ENCODE measurements at regions not wholly inside any gene's neighbourhood (a gene's known extent, or its start where the extent isn't known, plus 50 kb on each side); places are given as distances from the start of the nearest gene placed in this dataset.
"Not testable (repeated sequence)": the region's sequence is repeated elsewhere in the genome, so short reads cannot be mapped to it uniquely, and the experiment has no call there.

GRCh38 chr19:27419217-27419616 lies 1793.7 kb downstream of the UQCRFS1 start:
- H4K20me1 ChIP-seq (ENCODE audit: insufficient read depth); CTCF ChIA-PET; H3F3A ChIP-seq (replicated peaks; ENCODE audit: insufficient read depth); POLR2A ChIA-PET; H3K4me2 ChIP-seq; H3K9me2 ChIP-seq; H3K36me3 ChIP-seq (replicated peaks in 1 of 2; ENCODE audit: control insufficient read depth in 1 of 2, insufficient read depth in 2 of 2, low read length in 1 of 2); H3K9me3 ChIP-seq; DNase-seq; H3K4me1 ChIP-seq (ENCODE audit: control insufficient read depth in 1 of 2, insufficient read depth in 2 of 2, low read depth in 1 of 2, low read length in 1 of 2); H3K27ac ChIP-seq (ENCODE audit: low read depth in 2 of 2, low read length in 1 of 2); H3K79me2 ChIP-seq (ENCODE audit: insufficient read depth); H2AFZ ChIP-seq (ENCODE audit: low read depth); H3K4me3 ChIP-seq (ENCODE audit: low read depth in 2 of 2, low read length in 1 of 2); H3K27me3 ChIP-seq (ENCODE audit: insufficient read depth); H3K9ac ChIP-seq: not testable (repeated sequence)
- 95% methylated on average over 1 of the region's 1 CpG for WGBS (ENCODE audit: low lambda C conversion rate)

GRCh38 chr19:27393591-27393990 lies 1819.4 kb downstream of the UQCRFS1 start:
- H3K9ac ChIP-seq: no peak overlapping the region
- no peak for DNase-seq
- H3K4me1 ChIP-seq (ENCODE audit: control insufficient read depth in 1 of 2, insufficient read depth in 2 of 2, low read depth in 1 of 2, low read length in 1 of 2): no peaks in the 10 kb centered on the region
- 0 out of 2 replicates have a peak, but pooled peaks cover 4% of the 10 kb centered on the region for H3K9me2 ChIP-seq
- H3F3A ChIP-seq (replicated peaks; ENCODE audit: insufficient read depth): no peaks in the 10 kb centered on the region
- WGBS (ENCODE audit: low lambda C conversion rate): 15% methylated on average over 2 of the region's 2 CpGs
- H3K27ac ChIP-seq (ENCODE audit: low read depth in 2 of 2, low read length in 1 of 2): no peak overlapping the region
- no peaks in the 10 kb centered on the region for H3K36me3 ChIP-seq (replicated peaks in 1 of 2; ENCODE audit: control insufficient read depth in 1 of 2, insufficient read depth in 2 of 2, low read length in 1 of 2)
- TF ChIP-seq TEAD4 (IDR thresholded peaks at IDR 0.05; ENCODE audit: borderline replicate concordance, insufficient read depth) (no peak), USF2 (IDR thresholded peaks at IDR 0.05; ENCODE audit: borderline replicate concordance, low read depth, low read length) (no peak), IRF3 (IDR thresholded peaks at IDR 0.05; ENCODE audit: low read depth, low read length) (no peak), JUND (IDR thresholded peaks at IDR 0.05) (no peak), ZBTB33 (IDR thresholded peaks at IDR 0.05; ENCODE audit: borderline replicate concordance, low read depth) (no peak), PBX3 (IDR thresholded peaks at IDR 0.05) (no peak), MEF2A (IDR thresholded peaks at IDR 0.05; ENCODE audit: borderline replicate concordance, low read depth) (no peak), RXRA (IDR thresholded peaks at IDR 0.05; ENCODE audit: borderline replicate concordance, low read depth) (no peak), CTCF (IDR thresholded peaks at IDR 0.05) (no peak), GABPA (IDR thresholded peaks at IDR 0.05; ENCODE audit: low read depth) (no peak)
- no peak overlapping the region for H3K4me3 ChIP-seq (ENCODE audit: low read depth in 2 of 2, low read length in 1 of 2)
- no peaks in the 10 kb centered on the region for H3K9me3 ChIP-seq
- POLR2A ChIA-PET: no interaction called here
- H3K79me2 ChIP-seq (ENCODE audit: insufficient read depth): no peaks in the 10 kb centered on the region
- H3K4me2 ChIP-seq: no peak overlapping the region
- H4K20me1 ChIP-seq (ENCODE audit: insufficient read depth): no peaks in the 10 kb centered on the region
- no peaks in the 10 kb centered on the region for H3K27me3 ChIP-seq (ENCODE audit: insufficient read depth)
- CTCF ChIA-PET: no interaction called here
- H2AFZ ChIP-seq (ENCODE audit: low read depth): no peak overlapping the region
